Panc1 (cell line): ENCODE measurements at regions not wholly inside any gene's neighbourhood (a gene's known extent, or its start where the extent isn't known, plus 50 kb on each side); places are given as distances from the start of the nearest gene placed in this dataset.

Source experiments
- ATAC-seq: fragments of 200-7000 bp; cut with Tn5 transposase; 2 replicates; pipeline ENCODE4 v1.9.1; 2020; ENCODE audit warnings: mild to moderate bottlenecking, moderate library complexity
- BruUV-seq: library from RNA; stranded (reverse); fragments of 400-500 nt; replicated peaks from 2 replicates; lab custom pipeline; 2021; lab: Mats Ljungman, UMichigan
- CTCF ChIA-PET: fragments of 300-600 bp; sonication (Branson Sonifier 250); formaldehyde crosslinking; loops from one replicate; lab custom pipeline; 2022; ENCODE audit warnings: antibody characterized with exemption; lab: Charles Lee
- POLR2A ChIA-PET: fragments of 300-600 bp; sonication (Branson Sonifier 250); formaldehyde crosslinking; loops from one replicate; lab custom pipeline; 2022; ENCODE audit warnings: antibody characterized with exemption; lab: Charles Lee
- DNase-seq: peaks from one replicate; pipeline ENCODE4 v3.0.0-alpha.2; 2010; ENCODE audit warnings: low read depth, low spot score
- H3K27ac ChIP-seq: 2 replicates; pipeline ENCODE4 v1.5.1; 2011; ENCODE audit warnings: mild to moderate bottlenecking, low read length, inconsistent platforms
- H3K27me3 ChIP-seq: fragments of 200-500 bp; sonication (Bioruptor generic); 2 replicates; pipeline ENCODE4 v1.6.0; 2014; ENCODE audit warnings: low read length, inconsistent platforms; ENCODE audit not compliant: control insufficient read depth, insufficient read depth
- H3K36me3 ChIP-seq: fragments of 200-500 bp; sonication (Bioruptor generic); 2 replicates; pipeline ENCODE4 v1.5.1; 2014; ENCODE audit warnings: inconsistent platforms, mild to moderate bottlenecking, low read length, moderate library complexity; ENCODE audit not compliant: control insufficient read depth, insufficient read depth
- H3K4me1 ChIP-seq: 2 replicates; pipeline ENCODE4 v1.5.1; 2011; ENCODE audit warnings: inconsistent platforms, mild to moderate bottlenecking, low read length, moderate library complexity; ENCODE audit not compliant: control insufficient read depth, insufficient read depth
- H3K4me3 ChIP-seq, 2 experiments: 2 replicates each; pipeline ENCODE4 v1.5.1; 2011 to 2012; ENCODE audit warnings: low read depth in 2 of 2, low read length in 2 of 2, mild to moderate bottlenecking in 2 of 2, inconsistent platforms in 1 of 2, moderate library complexity in 1 of 2
- H3K9me3 ChIP-seq: fragments of 200-500 bp; sonication (Bioruptor generic); 2 replicates; pipeline ENCODE4 v1.5.1; 2014; ENCODE audit warnings: low read depth, mild to moderate bottlenecking, inconsistent platforms, low read length, moderate library complexity; ENCODE audit not compliant: control insufficient read depth, insufficient read depth
- CTCF ChIP-seq: fragments of 450-650 bp; IDR thresholded peaks from 2 replicates; pipeline ENCODE4 v1.5.1; 2017; ENCODE audit warnings: mild to moderate bottlenecking
- POLR2AphosphoS5 ChIP-seq: IDR thresholded peaks from 2 replicates; pipeline ENCODE4 v1.6.1; 2012; ENCODE audit warnings: mild to moderate bottlenecking, low read depth, low read length, moderate library complexity
- REST ChIP-seq, 2 experiments: IDR thresholded peaks; 2 replicates each; pipeline ENCODE4 v1.6.1; 2011 to 2012; ENCODE audit warnings: low read depth in 2 of 2, control low read depth in 1 of 2, low read length in 1 of 2, mild to moderate bottlenecking in 1 of 2, moderate library complexity in 1 of 2; ENCODE audit not compliant: insufficient read depth in 1 of 2
- SIN3A ChIP-seq: IDR thresholded peaks from 2 replicates; pipeline ENCODE4 v1.6.1; 2012; ENCODE audit warnings: low read depth, mild to moderate bottlenecking, low read length, moderate library complexity, borderline replicate concordance; ENCODE audit not compliant: insufficient read depth
- TCF7L2 ChIP-seq: IDR thresholded peaks from 2 replicates; pipeline ENCODE4 v1.6.1; 2011; ENCODE audit warnings: mild to moderate bottlenecking, low read depth, low read length, inconsistent platforms
- in situ Hi-C: cut with HindIII; loops from 2 replicates; pipeline ENCODE4 v1.10.0; 2016; ENCODE audit warnings: low sequenced_read_pairs, low pct_unique_long_range_greater_than_20kb
- intact Hi-C: fragments of 100-400 bp; cut with micrococcal nuclease; formaldehyde crosslinking; loops from one replicate; pipeline ENCODE4 v1.10.0; 2022; ENCODE audit not compliant: unreplicated experiment

GRCh38 chr2:144233733-144234541 is 286.0 kb downstream of the ZEB2 start:
- Histone ChIP-seq H3K4me3 (no peak overlapping the region), H3K36me3 (no peaks in the 10 kb centered on the region), H3K9me3 (no peaks in the 10 kb centered on the region), H3K4me1 (no peaks in the 10 kb centered on the region), H3K27me3 (no peaks in the 10 kb centered on the region), H3K27ac (no peak overlapping the region)
- ATAC-seq (no peak), DNase-seq (no peak)
- TF ChIP-seq TCF7L2, result no peak
- no peak for TF ChIP-seq POLR2AphosphoS5
- TF ChIP-seq REST (IDR thresholded peaks at IDR 0.05; ENCODE audit: insufficient read depth in 1 of 2, low read depth in 2 of 2, low read length in 1 of 2), result no peak
- no peak for TF ChIP-seq SIN3A
- no peak for TF ChIP-seq CTCF
- POLR2A ChIA-PET, result no interaction called here
- BruUV-seq, result no TSS peak
- CTCF ChIA-PET, result no interaction called here
- in situ Hi-C loops (no loop called here), intact Hi-C loops (no loop called here)

GRCh38 chr2:144233317-144233716 is 286.6 kb downstream of the ZEB2 start:
- H3K9me3 ChIP-seq, result no peaks in the 10 kb centered on the region
- ATAC-seq (no peak), DNase-seq (no peak)
- ChIA-PET CTCF (no interaction called here), POLR2A (no interaction called here)
- no peak overlapping the region for H3K4me3 ChIP-seq
- no TSS peak for BruUV-seq
- intact Hi-C loops, result no loop called here
- no peaks in the 10 kb centered on the region for H3K4me1 ChIP-seq
- TF ChIP-seq TCF7L2 (no peak), CTCF (no peak), REST (IDR thresholded peaks at IDR 0.05; ENCODE audit: insufficient read depth in 1 of 2, low read depth in 2 of 2, low read length in 1 of 2) (no peak), SIN3A (no peak), POLR2AphosphoS5 (no peak)
- in situ Hi-C loops, result no loop called here
- no peaks in the 10 kb centered on the region for H3K36me3 ChIP-seq
- H3K27me3 ChIP-seq, result no peaks in the 10 kb centered on the region
- no peak overlapping the region for H3K27ac ChIP-seq
